ENCODE measurements at regions not wholly inside any gene's neighbourhood (a gene's known extent, or its start where the extent isn't known, plus 50 kb on each side); places are given as distances from the start of the nearest gene placed in this dataset.

DNA sequence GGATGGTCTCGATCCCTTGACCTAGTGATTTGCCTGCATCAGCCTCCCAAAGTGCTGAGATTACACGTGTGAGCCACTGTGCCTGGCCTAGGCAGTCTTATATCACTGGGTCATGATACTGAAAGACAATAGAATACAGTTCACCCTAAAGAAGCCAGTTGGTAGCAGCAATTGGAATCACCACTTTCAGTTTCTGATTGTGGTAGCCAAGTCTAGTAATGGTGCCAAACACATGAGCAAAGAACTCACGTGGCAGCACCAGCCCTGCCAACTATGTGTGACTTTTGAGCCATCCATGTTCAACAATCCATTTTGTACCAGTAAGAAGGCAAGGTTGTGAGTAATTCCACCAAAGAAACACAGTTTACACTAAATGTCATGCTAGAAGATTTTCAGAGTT is 548.4 kb downstream of the KLHL13 start:
- TF ChIP-seq, protein P1, sequence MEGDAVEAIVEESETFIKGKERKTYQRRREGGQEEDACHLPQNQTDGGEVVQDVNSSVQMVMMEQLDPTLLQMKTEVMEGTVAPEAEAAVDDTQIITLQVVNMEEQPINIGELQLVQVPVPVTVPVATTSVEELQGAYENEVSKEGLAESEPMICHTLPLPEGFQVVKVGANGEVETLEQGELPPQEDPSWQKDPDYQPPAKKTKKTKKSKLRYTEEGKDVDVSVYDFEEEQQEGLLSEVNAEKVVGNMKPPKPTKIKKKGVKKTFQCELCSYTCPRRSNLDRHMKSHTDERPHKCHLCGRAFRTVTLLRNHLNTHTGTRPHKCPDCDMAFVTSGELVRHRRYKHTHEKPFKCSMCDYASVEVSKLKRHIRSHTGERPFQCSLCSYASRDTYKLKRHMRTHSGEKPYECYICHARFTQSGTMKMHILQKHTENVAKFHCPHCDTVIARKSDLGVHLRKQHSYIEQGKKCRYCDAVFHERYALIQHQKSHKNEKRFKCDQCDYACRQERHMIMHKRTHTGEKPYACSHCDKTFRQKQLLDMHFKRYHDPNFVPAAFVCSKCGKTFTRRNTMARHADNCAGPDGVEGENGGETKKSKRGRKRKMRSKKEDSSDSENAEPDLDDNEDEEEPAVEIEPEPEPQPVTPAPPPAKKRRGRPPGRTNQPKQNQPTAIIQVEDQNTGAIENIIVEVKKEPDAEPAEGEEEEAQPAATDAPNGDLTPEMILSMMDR (conservative IDR thresholded peaks at IDR 0.05; ENCODE audit: low read length): no peak
- no peak for TF ChIP-seq EZH2phosphoT487 (IDR thresholded peaks at IDR 0.05; ENCODE audit: borderline replicate concordance)
